B cell (primary cell): ENCODE measurements at regions not wholly inside any gene's neighbourhood (a gene's known extent, or its start where the extent isn't known, plus 50 kb on each side); places are given as distances from the start of the nearest gene placed in this dataset.

Experiments
- CTCF ChIP-seq: fragments of 200-600 bp; IDR thresholded peaks from one replicate; pipeline ENCODE4 v1.8.0; 2022; ENCODE audit warnings: antibody characterized with exemption, mild to moderate bottlenecking
- EZH2 ChIP-seq: IDR thresholded peaks from 2 replicates; pipeline ENCODE4 v1.6.1; 2012; ENCODE audit warnings: borderline replicate concordance, low read depth, mild to moderate bottlenecking, moderate library complexity, low read length; ENCODE audit not compliant: insufficient read depth, poor library complexity, severe bottlenecking

GRCh38 chr6:164581563-164581962, 727.8 kb downstream of the C6orf118 start:
- TF ChIP-seq CTCF (no peak), EZH2 (no peak)
